Suprapubic skin (tissue), 4 donors: ENCODE measurements at regions not wholly inside any gene's neighbourhood (a gene's known extent, or its start where the extent isn't known, plus 50 kb on each side); places are given as distances from the start of the nearest gene placed in this dataset.

Experiments used
- DNase-seq, 2 donors: peaks; one replicate each; pipeline ENCODE4 v3.0.0-alpha.2; 2019; ENCODE audit warnings: low spot score in 2 of 2
- H3K27ac ChIP-seq: fragments of 200-600 bp; sonication (generic); one replicate; pipeline ENCODE4 v1.5.1; 2019
- H3K27me3 ChIP-seq: fragments of 200-600 bp; sonication (generic); one replicate; pipeline ENCODE4 v1.5.1; 2019
- H3K36me3 ChIP-seq: fragments of 200-600 bp; sonication (generic); one replicate; pipeline ENCODE4 v1.5.1; 2019
- H3K4me1 ChIP-seq: fragments of 200-600 bp; sonication (generic); one replicate; pipeline ENCODE4 v1.5.1; 2019
- H3K4me3 ChIP-seq: fragments of 200-600 bp; sonication (generic); one replicate; pipeline ENCODE4 v1.5.1; 2019; ENCODE audit warnings: mild to moderate bottlenecking
- H3K9me3 ChIP-seq: fragments of 200-600 bp; sonication (generic); one replicate; pipeline ENCODE4 v1.5.1; 2019
- CTCF ChIP-seq, 2 donors: fragments of 200-600 bp in 1 of 2; fragments of 450-650 bp in 1 of 2; sonication (generic) in 1 of 2; IDR thresholded peaks; one replicate each; pipeline ENCODE4 v1.5.1; 2016 to 2019; ENCODE audit warnings: antibody characterized with exemption in 2 of 2, mild to moderate bottlenecking in 1 of 2, moderate library complexity in 1 of 2
- EP300 ChIP-seq: sonication (generic); formaldehyde crosslinking; IDR thresholded peaks from one replicate; pipeline ENCODE4 v1.6.1; 2017; ENCODE audit warnings: antibody characterized with exemption
- POLR2A ChIP-seq, 2 donors: fragments of 450-650 bp; IDR thresholded peaks; one replicate each; pipeline ENCODE4 v1.6.1; 2017; ENCODE audit warnings: antibody characterized with exemption in 2 of 2, mild to moderate bottlenecking in 2 of 2, moderate library complexity in 2 of 2
- POLR2AphosphoS5 ChIP-seq, 3 donors: sonication (generic); formaldehyde crosslinking; IDR thresholded peaks; one replicate each; pipeline ENCODE4 v1.6.1; 2017; ENCODE audit warnings: antibody characterized with exemption in 3 of 3
- WGBS: methylation state at CpG from one replicate; pipeline ENCODE4 v1.1.5; 2018; 5-methylcytosine and 5-hydroxymethylcytosine counted together

GRCh38 chr4:136414981-136415380 is 1117.3 kb downstream of the PCDH18 start:
- Histone ChIP-seq H3K4me3 (no peak overlapping the region), H3K9me3 (no peaks in the 10 kb centered on the region), H3K36me3 (no peaks in the 10 kb centered on the region), H3K27me3 (no peaks in the 10 kb centered on the region), H3K27ac (no peak overlapping the region), H3K4me1 (no peaks in the 10 kb centered on the region)
- TF ChIP-seq EP300 (no peak), CTCF (IDR thresholded peaks at IDR 0.05) (no peak), POLR2AphosphoS5 (IDR thresholded peaks at IDR 0.05) (no peak), POLR2A (IDR thresholded peaks at IDR 0.05) (no peak)
- no peak for DNase-seq

- H3K27me3 ChIP-seq = no peaks in the 10 kb centered on the region
- TF ChIP-seq CTCF (IDR thresholded peaks at IDR 0.05) (no peak), EP300 (no peak), POLR2A (IDR thresholded peaks at IDR 0.05) (no peak)
- H3K4me1 ChIP-seq = no peaks in the 10 kb centered on the region
- no peaks in the 10 kb centered on the region for H3K36me3 ChIP-seq
- H3K27ac ChIP-seq = no peak overlapping the region
- no peak for DNase-seq
- H3K9me3 ChIP-seq = no peaks in the 10 kb centered on the region
- WGBS = 53% methylated on average over 2 of the region's 2 CpGs
- no peak overlapping the region for H3K4me3 ChIP-seq
Observed at GRCh38 chr4:136412708-136413107, 1119.6 kb downstream of the PCDH18 start.

GRCh38 chr4:136400829-136401228 is 1131.5 kb downstream of the PCDH18 start:
- Histone ChIP-seq H3K9me3 (peaks cover 1% of the 10 kb centered on the region), H3K27me3 (no peaks in the 10 kb centered on the region), H3K36me3 (no peaks in the 10 kb centered on the region), H3K4me1 (no peaks in the 10 kb centered on the region), H3K4me3 (no peak overlapping the region), H3K27ac (no peak overlapping the region)
- WGBS = 85% methylated on average over 5 of the region's 5 CpGs
- TF ChIP-seq CTCF (IDR thresholded peaks at IDR 0.05) = no peak
- no peak for TF ChIP-seq EP300
- TF ChIP-seq POLR2A (IDR thresholded peaks at IDR 0.05) = no peak
- no peak for TF ChIP-seq POLR2AphosphoS5 (IDR thresholded peaks at IDR 0.05)
- DNase-seq = no peak

- Histone ChIP-seq H3K36me3 (no peaks in the 10 kb centered on the region), H3K27ac (no peak overlapping the region), H3K9me3 (peaks cover 5% of the 10 kb centered on the region), H3K27me3 (no peaks in the 10 kb centered on the region), H3K4me3 (no peak overlapping the region), H3K4me1 (no peaks in the 10 kb centered on the region)
- TF ChIP-seq EP300 = no peak
- TF ChIP-seq POLR2AphosphoS5 (IDR thresholded peaks at IDR 0.05) = no peak
- no peak for TF ChIP-seq CTCF (IDR thresholded peaks at IDR 0.05)
- no peak for TF ChIP-seq POLR2A (IDR thresholded peaks at IDR 0.05)
- WGBS = 85% methylated on average over 19 of the region's 44 CpGs
- no peak for DNase-seq
Observed at GRCh38 chr4:136395212-136395722, 1137.0 kb downstream of the PCDH18 start.

GRCh38 chr4:136392576-136392975 is 1139.7 kb downstream of the PCDH18 start:
- H3K36me3 ChIP-seq = no peaks in the 10 kb centered on the region
- TF ChIP-seq POLR2A (IDR thresholded peaks at IDR 0.05) (no peak), EP300 (no peak)
- DNase-seq = no peak
- no peak overlapping the region for H3K27ac ChIP-seq
- H3K27me3 ChIP-seq = no peaks in the 10 kb centered on the region
- H3K4me1 ChIP-seq = no peaks in the 10 kb centered on the region
- peaks cover 5% of the 10 kb centered on the region for H3K9me3 ChIP-seq
- no peak overlapping the region for H3K4me3 ChIP-seq

GRCh38 chr4:136390824-136391223 is 1141.5 kb downstream of the PCDH18 start:
- Histone ChIP-seq H3K27ac (no peak overlapping the region), H3K9me3 (peaks cover 4% of the 10 kb centered on the region), H3K36me3 (no peaks in the 10 kb centered on the region), H3K4me3 (no peak overlapping the region), H3K27me3 (no peaks in the 10 kb centered on the region), H3K4me1 (no peaks in the 10 kb centered on the region)
- no peak for TF ChIP-seq POLR2AphosphoS5 (IDR thresholded peaks at IDR 0.05)
- no peak for TF ChIP-seq EP300
- no peak for TF ChIP-seq POLR2A (IDR thresholded peaks at IDR 0.05)
- TF ChIP-seq CTCF (IDR thresholded peaks at IDR 0.05) = no peak
- DNase-seq = no peak
- WGBS = 85% methylated on average over 1 of the region's 1 CpG
